IPS DF 19.7 (cell line): ENCODE measurements at regions not wholly inside any gene's neighbourhood (a gene's known extent, or its start where the extent isn't known, plus 50 kb on each side); places are given as distances from the start of the nearest gene placed in this dataset.

Experiments
- DNase-seq: peaks from one replicate; pipeline ENCODE4 v3.0.0-alpha.2; 2013; ENCODE audit warnings: low read depth, low spot score

GRCh38 chr3:170752571-170753155 is 117.3 kb downstream of the RPL22L1 start:
- no peak for DNase-seq

GRCh38 chr3:170751899-170752293 is 118.1 kb downstream of the RPL22L1 start:
- no peak for DNase-seq

- DNase-seq, result no peak
These were observed 118.7 kb downstream of the RPL22L1 start for GRCh38 chr3:170751083-170751898.

GRCh38 chr3:170750478-170750830 is 119.5 kb downstream of the RPL22L1 start:
- DNase-seq, result no peak

- no peak for DNase-seq
These were observed 120.1 kb downstream of the RPL22L1 start for GRCh38 chr3:170749765-170750477.

- DNase-seq, result no peak
These were observed 120.8 kb downstream of the RPL22L1 start for GRCh38 chr3:170749185-170749584.

- DNase-seq, result no peak
These were observed 123.6 kb downstream of the RPL22L1 start for GRCh38 chr3:170746175-170746942.

GRCh38 chr3:170745211-170745718 is 124.7 kb downstream of the RPL22L1 start:
- no peak for DNase-seq

GRCh38 chr3:170741756-170742529 is 128.1 kb downstream of the RPL22L1 start:
- no peak for DNase-seq

GRCh38 chr3:170740726-170741591 is 129.0 kb downstream of the RPL22L1 start:
- DNase-seq, result no peak

GRCh38 chr3:170740285-170740684 is 129.7 kb downstream of the RPL22L1 start:
- no peak for DNase-seq

- DNase-seq, result no peak
These were observed 130.6 kb downstream of the RPL22L1 start for GRCh38 chr3:170739410-170739809.

- no peak for DNase-seq
These were observed 131.2 kb downstream of the RPL22L1 start for GRCh38 chr3:170738766-170739165.

GRCh38 chr3:170737498-170738162 is 132.4 kb downstream of the RPL22L1 start:
- DNase-seq, result no peak

GRCh38 chr3:170735821-170736220 is 134.2 kb downstream of the RPL22L1 start:
- no peak for DNase-seq

- no peak for DNase-seq
These were observed 135.3 kb downstream of the RPL22L1 start for GRCh38 chr3:170734735-170735065.

- DNase-seq, result no peak
These were observed 135.8 kb downstream of the RPL22L1 start for GRCh38 chr3:170734043-170734734.

GRCh38 chr3:170732660-170733245 is 137.2 kb downstream of the RPL22L1 start:
- no peak for DNase-seq

- DNase-seq, result no peak
These were observed 138.7 kb downstream of the RPL22L1 start for GRCh38 chr3:170731281-170731680.
